SK-N-SH treated with all-trans-retinoic acid at 6 μM for 48 hours (cell line): ENCODE measurements at regions not wholly inside any gene's neighbourhood (a gene's known extent, or its start where the extent isn't known, plus 50 kb on each side); places are given as distances from the start of the nearest gene placed in this dataset.

Source experiments
- ATAC-seq: fragments of 200-7000 bp; cut with Tn5 transposase; 3 replicates; pipeline ENCODE4 v1.9.1; 2020; ENCODE audit warnings: mild to moderate bottlenecking, moderate library complexity
- ARNTL ChIP-seq: fragments of 450-650 bp; formaldehyde crosslinking; IDR thresholded peaks from 2 replicates; pipeline ENCODE4 v1.5.0; 2020; ENCODE audit warnings: low read depth, mild to moderate bottlenecking, moderate library complexity, borderline replicate concordance
- BACH2 ChIP-seq: fragments of 250-450 bp; sonication (Bioruptor Pico); IDR thresholded peaks from 2 replicates; pipeline ENCODE4 v1.9.0; 2021; ENCODE audit warnings: mild to moderate bottlenecking, borderline replicate concordance
- CREB5 ChIP-seq: fragments of 250-450 bp; sonication (Bioruptor Pico); IDR thresholded peaks from 2 replicates; pipeline ENCODE4 v1.5.1; 2020; ENCODE audit warnings: low read depth, mild to moderate bottlenecking, moderate library complexity
- CSDC2 ChIP-seq: fragments of 250-450 bp; sonication (Bioruptor Pico); IDR thresholded peaks from 2 replicates; pipeline ENCODE4 v1.5.0; 2020; ENCODE audit warnings: mild to moderate bottlenecking, moderate library complexity
- ESRRG ChIP-seq: fragments of 250-450 bp; sonication (Bioruptor Pico); IDR thresholded peaks from 2 replicates; pipeline ENCODE4 v1.6.1; 2021; ENCODE audit warnings: mild to moderate bottlenecking
- GLIS3 ChIP-seq: fragments of 250-450 bp; sonication (Bioruptor Pico); IDR thresholded peaks from 2 replicates; pipeline ENCODE4 v1.5.0; 2020; ENCODE audit warnings: mild to moderate bottlenecking, moderate library complexity
- ISL1 ChIP-seq: fragments of 250-450 bp; sonication (Bioruptor Pico); IDR thresholded peaks from 2 replicates; pipeline ENCODE4 v2.1.2; 2022; ENCODE audit warnings: mild to moderate bottlenecking, moderate library complexity
- OSR1 ChIP-seq: fragments of 250-450 bp; sonication (Bioruptor Pico); IDR thresholded peaks from 2 replicates; pipeline ENCODE4 v1.8.0; 2022; ENCODE audit warnings: moderate library complexity, mild to moderate bottlenecking, inconsistent platforms
- PATZ1 ChIP-seq: fragments of 250-450 bp; sonication (Bioruptor Pico); IDR thresholded peaks from 2 replicates; pipeline ENCODE4 v1.8.0; 2020; ENCODE audit warnings: mild to moderate bottlenecking, moderate library complexity, borderline replicate concordance
- PPARA ChIP-seq: fragments of 250-450 bp; sonication (Bioruptor Pico); IDR thresholded peaks from 2 replicates; pipeline ENCODE4 v1.5.0; 2020; ENCODE audit warnings: mild to moderate bottlenecking, borderline replicate concordance
- RARB ChIP-seq: fragments of 250-450 bp; sonication (Bioruptor Pico); IDR thresholded peaks from 2 replicates; pipeline ENCODE4 v1.8.0; 2021; ENCODE audit warnings: mild to moderate bottlenecking, moderate library complexity
- TCF4 ChIP-seq: fragments of 250-450 bp; sonication (Bioruptor Pico); IDR thresholded peaks from 2 replicates; pipeline ENCODE4 v1.8.0; 2021; ENCODE audit warnings: mild to moderate bottlenecking, moderate library complexity, borderline replicate concordance
- TOX ChIP-seq: fragments of 250-450 bp; sonication (Bioruptor Pico); IDR thresholded peaks from 2 replicates; pipeline ENCODE4 v1.8.0; 2021; ENCODE audit warnings: mild to moderate bottlenecking, moderate library complexity, borderline replicate concordance
- ZFP3 ChIP-seq: fragments of 250-450 bp; sonication (Bioruptor Pico); IDR thresholded peaks from 2 replicates; pipeline ENCODE4 v1.5.0; 2020; ENCODE audit warnings: mild to moderate bottlenecking, moderate library complexity
- ZFP30 ChIP-seq: fragments of 450-650 bp; formaldehyde crosslinking; IDR thresholded peaks from 2 replicates; pipeline ENCODE4 v1.5.0; 2022; ENCODE audit warnings: mild to moderate bottlenecking, moderate library complexity
- ZNF565 ChIP-seq: fragments of 450-650 bp; formaldehyde crosslinking; conservative IDR thresholded peaks from 2 replicates; pipeline ENCODE4 v1.5.0; 2020; ENCODE audit warnings: low read depth, mild to moderate bottlenecking, moderate library complexity
- ZNF70 ChIP-seq: fragments of 450-650 bp; formaldehyde crosslinking; IDR thresholded peaks from 2 replicates; pipeline ENCODE4 v1.5.0; 2020; ENCODE audit warnings: mild to moderate bottlenecking, moderate library complexity
- ZNF8 ChIP-seq: fragments of 450-650 bp; formaldehyde crosslinking; IDR thresholded peaks from 2 replicates; pipeline ENCODE4 v1.5.0; 2020; ENCODE audit warnings: mild to moderate bottlenecking, moderate library complexity
- TF ChIP-seq, protein P1 (sequence below): fragments of 250-450 bp; sonication (Bioruptor Pico); IDR thresholded peaks from 2 replicates; pipeline ENCODE4 v1.8.0; 2021; ENCODE audit warnings: low read depth, mild to moderate bottlenecking, moderate library complexity, borderline replicate concordance

DNA sequence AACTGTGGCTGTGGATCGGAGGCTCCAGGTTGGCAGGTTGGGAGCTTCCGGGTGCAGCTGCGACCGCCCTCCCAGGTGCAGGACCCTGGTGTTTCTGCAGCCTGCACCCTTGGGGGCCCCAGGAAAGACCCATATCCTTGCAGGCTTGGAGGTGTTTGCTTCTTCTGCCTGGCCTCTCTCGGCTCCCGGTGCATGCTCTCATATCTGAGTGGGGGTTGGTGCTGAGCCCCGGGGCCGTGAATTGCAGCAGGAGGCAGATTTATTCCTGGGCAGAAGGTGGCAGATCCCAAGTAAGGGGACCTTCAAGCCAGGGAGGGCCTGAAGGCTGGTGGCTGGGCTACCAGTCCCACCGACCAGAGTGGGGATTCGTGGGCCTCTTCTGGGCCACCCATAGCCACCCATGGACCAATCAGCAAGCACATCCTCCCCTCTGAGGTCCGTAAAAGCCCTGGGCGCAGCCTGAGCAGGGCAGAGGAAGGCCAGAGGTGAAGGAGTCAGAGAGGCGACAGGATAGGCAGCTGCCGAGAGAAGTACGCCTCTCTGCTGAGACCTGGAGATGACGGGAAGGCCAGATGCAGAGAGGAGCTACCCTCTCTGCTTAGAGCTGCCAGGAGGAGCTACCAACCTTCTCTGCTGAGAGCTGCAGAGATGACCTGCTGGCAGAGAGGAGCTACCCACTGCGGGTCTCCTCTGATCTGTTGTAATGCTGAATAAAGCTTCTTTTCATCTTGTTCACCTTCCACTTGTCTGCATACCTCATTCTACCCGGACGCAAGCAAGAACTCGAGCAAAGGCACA is 1279.0 kb upstream of the LRRTM1 start (continued):
- TF ChIP-seq, protein P1, sequence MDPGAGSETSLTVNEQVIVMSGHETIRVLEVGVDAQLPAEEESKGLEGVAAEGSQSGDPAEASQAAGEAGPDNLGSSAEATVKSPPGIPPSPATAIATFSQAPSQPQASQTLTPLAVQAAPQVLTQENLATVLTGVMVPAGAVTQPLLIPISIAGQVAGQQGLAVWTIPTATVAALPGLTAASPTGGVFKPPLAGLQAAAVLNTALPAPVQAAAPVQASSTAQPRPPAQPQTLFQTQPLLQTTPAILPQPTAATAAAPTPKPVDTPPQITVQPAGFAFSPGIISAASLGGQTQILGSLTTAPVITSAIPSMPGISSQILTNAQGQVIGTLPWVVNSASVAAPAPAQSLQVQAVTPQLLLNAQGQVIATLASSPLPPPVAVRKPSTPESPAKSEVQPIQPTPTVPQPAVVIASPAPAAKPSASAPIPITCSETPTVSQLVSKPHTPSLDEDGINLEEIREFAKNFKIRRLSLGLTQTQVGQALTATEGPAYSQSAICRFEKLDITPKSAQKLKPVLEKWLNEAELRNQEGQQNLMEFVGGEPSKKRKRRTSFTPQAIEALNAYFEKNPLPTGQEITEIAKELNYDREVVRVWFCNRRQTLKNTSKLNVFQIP (CRISPR knock-in tag) = no peak
- no peak for TF ChIP-seq GLIS3 (CRISPR knock-in tag)
- TF ChIP-seq OSR1 (CRISPR knock-in tag) = no peak
- TF ChIP-seq ESRRG (CRISPR knock-in tag) = no peak
- no peak for TF ChIP-seq PPARA (CRISPR knock-in tag)
- no peak for TF ChIP-seq ZNF565 (CRISPR knock-in tag)

- ATAC-seq = no peak
- TF ChIP-seq ZFP3 (CRISPR knock-in tag) = no peak
- TF ChIP-seq ISL1 = no peak
- no peak for TF ChIP-seq ZFP30 (CRISPR knock-in tag)
- TF ChIP-seq ZNF565 (CRISPR knock-in tag) = no peak
- TF ChIP-seq PATZ1 (CRISPR knock-in tag) = no peak
- no peak for TF ChIP-seq TOX
- TF ChIP-seq CREB5 = no peak
These were observed 1272.2 kb upstream of the LRRTM1 start for GRCh38 chr2:81576713-81577112.

- ATAC-seq = no peak
- TF ChIP-seq TCF4 = no peak
- peak; percentile 49; the same call in 1 of the 2 replicates for TF ChIP-seq ISL1
These were observed 1246.6 kb upstream of the LRRTM1 start for GRCh38 chr2:81551040-81551634.

GRCh38 chr2:81550277-81550676 is 1245.7 kb upstream of the LRRTM1 start:
- TF ChIP-seq ZNF70 (CRISPR knock-in tag) = no peak
- no peak for TF ChIP-seq OSR1 (CRISPR knock-in tag)
- no peak for TF ChIP-seq BACH2 (CRISPR knock-in tag)
- TF ChIP-seq CSDC2 (CRISPR knock-in tag) = no peak

GRCh38 chr2:81549646-81550045 is 1245.1 kb upstream of the LRRTM1 start:
- ATAC-seq = no peak
- no peak for TF ChIP-seq PATZ1 (CRISPR knock-in tag)
- no peak for TF ChIP-seq RARB (CRISPR knock-in tag)
- no peak for TF ChIP-seq ARNTL (CRISPR knock-in tag)
- no peak for TF ChIP-seq CREB5
- TF ChIP-seq GLIS3 (CRISPR knock-in tag) = no peak
- TF ChIP-seq ZNF8 (CRISPR knock-in tag) = no peak
- no peak for TF ChIP-seq CSDC2 (CRISPR knock-in tag)
- no peak for TF ChIP-seq ZNF70 (CRISPR knock-in tag)
- TF ChIP-seq ZFP3 (CRISPR knock-in tag) = no peak
- no peak for TF ChIP-seq PPARA (CRISPR knock-in tag)
- TF ChIP-seq, all 23 proteins: peak for 0

More at GRCh38 chr2:81550277-81550676, 1245.7 kb upstream of the LRRTM1 start:
- ATAC-seq = no peak
